Fibroblast of skin of scalp (primary cell): ENCODE measurements at regions not wholly inside any gene's neighbourhood (a gene's known extent, or its start where the extent isn't known, plus 50 kb on each side); places are given as distances from the start of the nearest gene placed in this dataset.
"Not testable (repeated sequence)": the region's sequence is repeated elsewhere in the genome, so short reads cannot be mapped to it uniquely, and the experiment has no call there.

ENCODE experiments used
- DNase-seq: peaks from one replicate; pipeline ENCODE4 v3.0.0-alpha.2; 2013

DNA sequence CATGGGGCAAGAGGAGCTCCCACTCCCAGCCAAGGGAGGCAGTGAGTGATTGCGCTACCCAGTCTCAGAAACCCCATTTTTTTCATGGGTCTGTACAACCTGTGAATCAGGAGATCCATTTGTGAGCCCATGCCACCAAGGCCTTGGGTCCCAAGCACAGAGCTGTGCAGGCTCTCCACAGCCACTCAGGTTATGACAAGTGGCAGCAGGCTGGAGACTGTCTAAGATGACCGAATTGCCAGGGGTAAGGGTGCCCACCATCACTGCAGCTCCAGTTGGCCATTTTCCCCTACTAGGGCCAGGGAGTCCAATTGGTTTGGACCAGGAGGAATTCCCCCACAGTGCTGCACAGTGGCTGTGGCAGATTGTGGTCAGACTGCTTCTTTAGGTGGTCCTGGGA lies 407.5 kb upstream of the KLHL4 start:
- DNase-seq: no peak

DNA sequence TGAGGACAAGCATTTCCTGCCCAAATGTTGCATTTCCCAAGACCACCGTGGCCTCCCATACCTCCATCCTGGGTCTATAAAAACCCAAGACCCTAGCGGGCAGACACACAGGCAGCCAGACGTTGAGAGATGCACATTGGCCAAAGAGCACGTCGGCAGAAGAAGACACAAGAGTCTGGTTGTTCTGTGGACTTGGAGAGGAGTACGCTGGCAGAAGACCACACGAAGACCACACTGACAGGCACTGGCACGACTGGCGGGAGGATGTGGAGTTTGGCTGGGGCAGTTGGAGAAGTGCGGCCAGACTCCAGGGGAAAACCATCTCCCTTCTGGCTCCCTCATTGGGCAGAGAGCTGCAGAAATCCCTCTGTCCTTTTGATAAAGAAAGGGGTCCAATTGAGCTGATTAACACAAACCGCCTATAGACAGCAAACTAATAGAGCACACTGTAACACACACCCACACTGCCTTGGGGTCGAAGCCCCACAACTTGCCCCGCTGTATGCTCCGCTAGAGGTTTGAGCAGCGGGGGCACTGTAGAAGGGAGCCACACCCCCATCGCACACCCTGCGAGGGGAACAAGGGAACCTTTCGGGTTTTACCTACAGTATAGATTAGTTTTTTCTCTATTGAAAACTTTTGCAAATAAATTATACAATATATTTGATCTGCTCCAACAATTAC lies 376.7 kb upstream of the KLHL4 start:
- no peak for DNase-seq

DNA sequence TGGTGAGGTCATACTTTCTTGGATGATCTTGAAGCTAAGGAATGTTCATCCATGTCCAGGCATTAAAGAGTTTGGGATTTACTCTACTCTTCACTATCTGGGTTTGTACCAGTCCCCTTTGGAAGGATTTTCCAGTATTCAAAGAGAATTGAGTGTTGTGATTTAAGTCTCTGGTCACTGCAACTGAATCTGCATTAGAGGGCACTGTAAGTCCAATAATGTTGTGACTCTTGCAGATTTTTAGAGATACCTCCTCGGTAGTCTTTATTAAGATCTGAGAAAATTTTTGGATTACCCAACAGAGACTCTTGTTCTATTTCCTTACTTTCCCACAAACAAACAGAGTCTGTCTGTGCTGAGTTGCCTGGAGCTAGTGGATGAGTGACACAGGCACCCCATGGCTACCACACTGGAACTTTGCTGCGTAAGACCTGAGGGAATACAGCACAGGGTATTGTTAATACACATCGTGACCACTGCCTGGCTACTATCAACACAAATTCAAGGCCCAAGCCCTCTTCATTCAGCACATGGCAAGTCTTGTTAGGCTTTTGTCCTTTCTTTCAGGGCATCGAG lies 357.1 kb upstream of the KLHL4 start:
- DNase-seq: no peak

DNA sequence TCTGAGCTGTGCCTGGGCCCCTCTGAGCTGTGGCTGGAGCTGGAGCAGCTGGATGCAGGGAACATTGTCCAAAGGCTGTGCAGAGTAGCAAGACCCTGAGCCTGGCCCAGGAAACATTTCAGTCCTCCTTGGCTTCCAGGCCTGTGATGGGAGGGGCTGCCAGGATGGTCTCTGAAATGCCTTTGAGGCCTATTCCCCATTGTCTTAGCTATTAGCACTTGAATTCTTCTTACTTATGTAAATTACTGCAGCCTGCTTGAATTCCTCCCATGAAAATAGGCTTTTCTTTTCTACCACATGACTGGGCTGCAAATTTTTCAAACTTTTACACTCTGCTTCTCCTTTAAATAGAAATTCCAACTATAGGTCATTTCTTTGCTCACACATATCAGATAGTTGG lies 349.8 kb upstream of the KLHL4 start:
- no peak for DNase-seq

DNA sequence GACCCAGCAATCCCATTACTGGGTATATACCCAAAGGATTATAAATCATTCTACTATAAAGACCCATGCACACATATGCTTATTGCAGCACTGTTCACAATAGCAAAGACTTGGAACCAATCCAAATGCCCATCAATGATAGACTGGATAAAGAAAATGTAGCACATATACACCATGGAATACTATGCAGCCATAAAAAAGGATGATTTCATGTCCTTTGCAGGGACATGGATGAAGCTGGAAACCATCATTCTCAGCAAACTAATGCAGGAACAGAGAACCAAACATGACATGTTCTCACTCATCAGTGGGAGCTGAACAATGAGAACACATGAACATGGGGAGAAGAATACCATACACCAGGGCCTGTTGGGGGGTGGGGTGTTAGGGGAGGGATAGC lies 339.6 kb upstream of the KLHL4 start:
- not testable (repeated sequence) for DNase-seq
